GM06990 (cell line): ENCODE measurements at regions not wholly inside any gene's neighbourhood (a gene's known extent, or its start where the extent isn't known, plus 50 kb on each side); places are given as distances from the start of the nearest gene placed in this dataset.

Source experiments
- DNase-seq: peaks from one replicate; pipeline ENCODE4 v3.0.0-alpha.2; 2011; ENCODE audit not compliant: insufficient read length; ENCODE audit errors: extremely low read depth
- H3K27me3 ChIP-seq: replicated peaks from 2 replicates; pipeline ENCODE4 v1.6.0; 2011; ENCODE audit warnings: low read length; ENCODE audit not compliant: control insufficient read depth, insufficient read depth
- H3K36me3 ChIP-seq: 2 replicates; pipeline ENCODE4 v1.5.1; 2011; ENCODE audit warnings: low read length; ENCODE audit not compliant: control insufficient read depth, insufficient read depth
- H3K4me3 ChIP-seq: replicated peaks from 2 replicates; pipeline ENCODE4 v1.5.1; 2011; ENCODE audit warnings: low read depth, mild to moderate bottlenecking, control low read depth, low read length
- CTCF ChIP-seq: IDR thresholded peaks from 2 replicates; pipeline ENCODE4 v1.5.1; 2011; ENCODE audit warnings: low read length, control low read depth, mild to moderate bottlenecking, inconsistent platforms; ENCODE audit not compliant: insufficient read depth, poor library complexity, severe bottlenecking

DNA sequence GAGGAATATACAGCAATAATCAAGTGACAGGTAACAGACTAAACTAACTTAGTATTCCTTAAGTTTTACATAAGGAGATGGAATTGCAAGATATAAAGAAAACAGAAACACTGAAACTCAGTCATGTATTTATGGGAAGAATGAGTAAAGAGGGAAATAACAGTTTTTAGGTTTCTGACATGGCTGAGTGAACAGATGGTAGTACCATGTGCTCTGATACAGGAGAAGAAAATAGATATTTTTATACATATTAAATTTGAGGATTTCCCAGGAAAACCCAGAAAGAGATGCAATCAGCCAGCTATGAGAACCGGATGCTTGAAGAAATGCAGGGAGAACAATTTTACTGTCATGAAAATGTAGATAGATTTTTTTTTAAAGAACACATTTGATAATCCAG is 669.5 kb upstream of the GRM3 start:
- Histone ChIP-seq H3K27me3 (no peaks in the 10 kb centered on the region), H3K4me3 (no peak overlapping the region), H3K36me3 (no peaks in the 10 kb centered on the region)
- no peak for DNase-seq
- no peak for TF ChIP-seq CTCF

GRCh38 chr7:85972504-85973141 is 671.1 kb upstream of the GRM3 start:
- no peak for DNase-seq
- Histone ChIP-seq H3K36me3 (no peaks in the 10 kb centered on the region), H3K27me3 (no peaks in the 10 kb centered on the region), H3K4me3 (no peak overlapping the region)
- no peak for TF ChIP-seq CTCF

DNA sequence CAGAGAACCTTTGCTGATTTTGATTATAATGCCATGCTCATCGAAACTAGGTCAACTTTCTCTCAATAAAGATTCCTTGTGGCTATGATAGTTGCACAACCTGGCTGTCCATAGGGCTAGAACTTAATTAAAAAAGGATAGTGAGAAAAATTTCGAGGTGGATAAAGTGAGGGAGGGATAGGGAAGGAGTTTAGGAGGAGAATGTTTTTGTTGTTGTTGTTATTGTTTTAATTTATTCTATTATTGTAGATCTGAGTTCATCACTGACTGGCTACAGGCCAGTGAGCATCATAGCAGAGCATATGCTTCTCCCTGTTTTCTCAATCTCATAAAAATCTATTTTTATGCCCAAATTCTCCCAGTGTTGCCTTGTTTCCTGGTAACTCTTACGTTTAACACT is 688.7 kb upstream of the GRM3 start:
- Histone ChIP-seq H3K36me3 (no peaks in the 10 kb centered on the region), H3K4me3 (no peak overlapping the region), H3K27me3 (no peaks in the 10 kb centered on the region)
- TF ChIP-seq CTCF = no peak
- DNase-seq = no peak

DNA sequence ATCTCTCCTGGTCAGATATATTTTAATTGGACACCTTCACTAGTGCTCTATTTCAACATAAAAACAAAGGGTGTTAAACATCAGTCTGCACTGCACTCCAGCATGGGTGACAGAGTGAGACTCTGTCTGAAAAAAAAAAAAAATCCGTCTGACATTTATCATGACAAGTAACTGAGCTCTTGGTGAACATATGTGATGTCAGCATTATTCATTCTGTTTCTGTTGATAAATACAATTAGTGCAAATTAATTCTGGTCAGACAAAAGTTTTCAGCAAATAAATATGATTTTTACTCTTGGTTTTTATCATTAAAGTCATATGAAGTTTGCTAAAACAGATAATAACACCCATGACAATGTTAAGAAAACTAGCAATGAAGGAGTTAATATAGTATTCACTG is 692.8 kb upstream of the GRM3 start:
- H3K27me3 ChIP-seq = no peaks in the 10 kb centered on the region
- H3K4me3 ChIP-seq = no peak overlapping the region
- no peak for TF ChIP-seq CTCF
- no peak for DNase-seq
- no peaks in the 10 kb centered on the region for H3K36me3 ChIP-seq

DNA sequence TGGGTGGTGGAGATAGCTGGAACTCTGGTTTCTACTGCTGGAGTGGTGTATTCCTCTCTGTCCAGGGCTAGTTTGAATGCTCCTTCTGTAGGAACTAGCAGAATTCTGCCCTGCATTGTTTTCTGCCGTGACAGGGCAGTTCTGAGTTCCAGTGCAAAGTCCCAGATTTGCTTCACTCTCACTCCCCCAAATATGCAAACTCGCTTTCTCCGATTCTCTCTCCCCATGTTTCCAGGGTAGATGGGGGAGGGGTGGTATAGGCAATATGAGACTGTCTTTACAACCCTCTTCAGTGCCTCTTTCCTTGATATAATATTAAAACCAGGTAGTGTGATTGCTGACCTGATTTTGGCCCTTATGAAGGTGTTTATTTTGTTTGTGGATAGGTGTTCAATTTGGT is 693.3 kb upstream of the GRM3 start:
- TF ChIP-seq CTCF = no peak
- DNase-seq = no peak
- Histone ChIP-seq H3K27me3 (no peaks in the 10 kb centered on the region), H3K36me3 (no peaks in the 10 kb centered on the region), H3K4me3 (no peak overlapping the region)

GRCh38 chr7:85947767-85948166 is 695.9 kb upstream of the GRM3 start:
- Histone ChIP-seq H3K4me3 (no peak overlapping the region), H3K36me3 (no peaks in the 10 kb centered on the region), H3K27me3 (no peaks in the 10 kb centered on the region)
- no peak for TF ChIP-seq CTCF
- no peak for DNase-seq
